Lower lobe of right lung (tissue), 2 donors: ENCODE measurements at regions not wholly inside any gene's neighbourhood (a gene's known extent, or its start where the extent isn't known, plus 50 kb on each side); places are given as distances from the start of the nearest gene placed in this dataset.
"Not testable (repeated sequence)": the region's sequence is repeated elsewhere in the genome, so short reads cannot be mapped to it uniquely, and the experiment has no call there.

ENCODE experiments used
- ATAC-seq, 2 donors: fragments of 200-7000 bp; cut with Tn5 transposase; one replicate each; pipeline ENCODE4 v1.9.1; 2020 to 2022; ENCODE audit warnings: mild to moderate bottlenecking in 2 of 2, moderate library complexity in 2 of 2
- DNase-seq: peaks from one replicate; pipeline ENCODE4 v3.0.0-alpha.2; 2020
- H3K27ac ChIP-seq: fragments of 200-600 bp; one replicate; pipeline ENCODE4 v1.8.0; 2022
- H3K27me3 ChIP-seq: fragments of 200-600 bp; one replicate; pipeline ENCODE4 v1.8.0; 2022; ENCODE audit warnings: low read depth
- H3K36me3 ChIP-seq: fragments of 200-600 bp; one replicate; pipeline ENCODE4 v1.8.0; 2022; ENCODE audit warnings: mild to moderate bottlenecking
- H3K4me1 ChIP-seq: fragments of 200-600 bp; one replicate; pipeline ENCODE4 v1.8.0; 2022
- H3K4me3 ChIP-seq: fragments of 200-600 bp; one replicate; pipeline ENCODE4 v1.8.0; 2022; ENCODE audit warnings: mild to moderate bottlenecking
- H3K9me3 ChIP-seq: fragments of 200-600 bp; one replicate; pipeline ENCODE4 v1.8.0; 2022
- CTCF ChIP-seq: fragments of 200-600 bp; IDR thresholded peaks from one replicate; pipeline ENCODE4 v1.8.0; 2022; ENCODE audit warnings: antibody characterized with exemption, mild to moderate bottlenecking
- intact Hi-C: fragments of 100-400 bp; cut with DNase I; formaldehyde crosslinking; loops from one replicate; pipeline ENCODE4 v1.11.0; 2022
- donor health status: DM: no; HTN: yes; CAD: no; lungs with severe emphysema.

- intact Hi-C loops: no loop called here
- Histone ChIP-seq H3K9me3 (no peaks in the 10 kb centered on the region), H3K4me3 (no peak overlapping the region), H3K27ac (no peak overlapping the region), H3K27me3 (no peaks in the 10 kb centered on the region), H3K4me1 (no peaks in the 10 kb centered on the region), H3K36me3 (no peaks in the 10 kb centered on the region)
- TF ChIP-seq CTCF: no peak
- DNase-seq (no peak), ATAC-seq (no peak)
These were observed 84.6 kb upstream of the PKP2 start for GRCh38 chr12:32981139-32981538.

GRCh38 chr12:32975122-32975521 lies 78.5 kb upstream of the PKP2 start:
- H3K27me3 ChIP-seq: no peaks in the 10 kb centered on the region
- intact Hi-C loops: no loop called here
- no peak overlapping the region for H3K27ac ChIP-seq
- H3K36me3 ChIP-seq: no peaks in the 10 kb centered on the region
- no peaks in the 10 kb centered on the region for H3K4me1 ChIP-seq
- H3K4me3 ChIP-seq: no peak overlapping the region
- DNase-seq: no peak
- no peak for TF ChIP-seq CTCF
- ATAC-seq: no peak
- no peaks in the 10 kb centered on the region for H3K9me3 ChIP-seq

GRCh38 chr12:32970465-32971110 lies 74.0 kb upstream of the PKP2 start:
- Histone ChIP-seq H3K36me3 (no peaks in the 10 kb centered on the region), H3K9me3 (no peaks in the 10 kb centered on the region), H3K27ac (no peak overlapping the region), H3K4me1 (no peaks in the 10 kb centered on the region), H3K27me3 (no peaks in the 10 kb centered on the region), H3K4me3 (no peak overlapping the region)
- no peak for TF ChIP-seq CTCF
- intact Hi-C loops: no loop called here
- DNase-seq: no peak
- no peak for ATAC-seq

- Histone ChIP-seq H3K4me3 (no peak overlapping the region), H3K27me3 (no peaks in the 10 kb centered on the region), H3K4me1 (no peaks in the 10 kb centered on the region), H3K9me3 (no peaks in the 10 kb centered on the region), H3K36me3 (no peaks in the 10 kb centered on the region), H3K27ac (no peak overlapping the region)
- TF ChIP-seq CTCF: no peak
- DNase-seq: no peak
- ATAC-seq: no peak
- intact Hi-C loops: no loop called here
These were observed 68.5 kb upstream of the PKP2 start for GRCh38 chr12:32964981-32965585.

- ATAC-seq, intact Hi-C loops, H3K9me3 ChIP-seq, H3K27ac ChIP-seq, H3K4me1 ChIP-seq, H3K27me3 ChIP-seq, H3K36me3 ChIP-seq, H3K4me3 ChIP-seq, DNase-seq: not testable (repeated sequence)
These were observed 59.8 kb upstream of the PKP2 start for GRCh38 chr12:32956418-32956817.

- H3K4me1 ChIP-seq: no peaks in the 10 kb centered on the region
- ATAC-seq (no peak), DNase-seq (no peak)
- intact Hi-C loops: no loop called here
- H3K4me3 ChIP-seq: no peak overlapping the region
- no peak for TF ChIP-seq CTCF
- no peaks in the 10 kb centered on the region for H3K27me3 ChIP-seq
- no peaks in the 10 kb centered on the region for H3K9me3 ChIP-seq
- H3K36me3 ChIP-seq: no peaks in the 10 kb centered on the region
- no peak overlapping the region for H3K27ac ChIP-seq
These were observed 56.1 kb upstream of the PKP2 start for GRCh38 chr12:32952681-32953080.
